Hepatocyte (in vitro differentiated cells): ENCODE measurements at regions not wholly inside any gene's neighbourhood (a gene's known extent, or its start where the extent isn't known, plus 50 kb on each side); places are given as distances from the start of the nearest gene placed in this dataset.

Source experiments
- CTCF ChIP-seq: fragments of 200-600 bp; sonication (generic); IDR thresholded peaks from 2 replicates; pipeline ENCODE4 v1.5.1; 2016; ENCODE audit warnings: antibody characterized with exemption, mild to moderate bottlenecking; ENCODE audit not compliant: poor library complexity
- EZH2 ChIP-seq: fragments of 200-600 bp; sonication (generic); IDR thresholded peaks from 2 replicates; pipeline ENCODE4 v1.6.1; 2016; ENCODE audit warnings: antibody characterized with exemption, mild to moderate bottlenecking, borderline replicate concordance

DNA sequence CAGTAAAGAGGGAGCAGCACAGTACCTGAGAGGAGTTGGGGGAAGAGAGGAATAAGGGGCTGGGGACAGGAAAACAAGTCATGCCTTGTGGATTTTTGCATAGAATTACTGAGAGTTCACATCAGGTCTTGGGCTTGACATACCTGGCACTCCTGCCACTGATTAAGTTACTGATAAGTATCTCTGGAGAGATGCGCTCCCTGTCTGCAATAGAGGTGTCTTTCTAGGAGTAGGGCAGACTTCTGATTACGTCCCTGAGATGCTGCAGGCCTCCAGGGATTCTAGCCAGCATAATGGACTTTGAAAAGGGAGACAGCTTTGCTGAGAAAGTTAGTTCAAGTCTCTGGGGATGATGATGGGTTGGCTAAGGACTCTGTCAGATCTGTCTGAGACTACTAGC lies 69.4 kb downstream of the CHRNA1 start:
- no peak for TF ChIP-seq CTCF
- TF ChIP-seq EZH2: no peak
